ENCODE measurements at regions not wholly inside any gene's neighbourhood (a gene's known extent, or its start where the extent isn't known, plus 50 kb on each side); places are given as distances from the start of the nearest gene placed in this dataset.

- H3K36me3 ChIP-seq (ENCODE audit: insufficient read depth), result no peaks in the 10 kb centered on the region
- no peak overlapping the region for H3K27ac ChIP-seq
- no peak overlapping the region for H3K4me3 ChIP-seq (IDR thresholded peaks at IDR 0.05; ENCODE audit: insufficient read depth, low read depth, low read length)
- H2AFZ ChIP-seq (ENCODE audit: low read depth), result no peak overlapping the region
- no peaks in the 10 kb centered on the region for H4K20me1 ChIP-seq (ENCODE audit: insufficient read depth)
- TF ChIP-seq, protein P1, sequence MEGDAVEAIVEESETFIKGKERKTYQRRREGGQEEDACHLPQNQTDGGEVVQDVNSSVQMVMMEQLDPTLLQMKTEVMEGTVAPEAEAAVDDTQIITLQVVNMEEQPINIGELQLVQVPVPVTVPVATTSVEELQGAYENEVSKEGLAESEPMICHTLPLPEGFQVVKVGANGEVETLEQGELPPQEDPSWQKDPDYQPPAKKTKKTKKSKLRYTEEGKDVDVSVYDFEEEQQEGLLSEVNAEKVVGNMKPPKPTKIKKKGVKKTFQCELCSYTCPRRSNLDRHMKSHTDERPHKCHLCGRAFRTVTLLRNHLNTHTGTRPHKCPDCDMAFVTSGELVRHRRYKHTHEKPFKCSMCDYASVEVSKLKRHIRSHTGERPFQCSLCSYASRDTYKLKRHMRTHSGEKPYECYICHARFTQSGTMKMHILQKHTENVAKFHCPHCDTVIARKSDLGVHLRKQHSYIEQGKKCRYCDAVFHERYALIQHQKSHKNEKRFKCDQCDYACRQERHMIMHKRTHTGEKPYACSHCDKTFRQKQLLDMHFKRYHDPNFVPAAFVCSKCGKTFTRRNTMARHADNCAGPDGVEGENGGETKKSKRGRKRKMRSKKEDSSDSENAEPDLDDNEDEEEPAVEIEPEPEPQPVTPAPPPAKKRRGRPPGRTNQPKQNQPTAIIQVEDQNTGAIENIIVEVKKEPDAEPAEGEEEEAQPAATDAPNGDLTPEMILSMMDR (conservative IDR thresholded peaks at IDR 0.05; ENCODE audit: low read depth, low read length), result no peak
- H3K9ac ChIP-seq, result no peak overlapping the region
- H3K27me3 ChIP-seq (ENCODE audit: insufficient read depth, low read depth), result no peaks in the 10 kb centered on the region; the same call in 1 of the 2 replicates
- no peaks in the 10 kb centered on the region for H3K4me1 ChIP-seq (ENCODE audit: low read depth, poor library complexity, severe bottlenecking)
- no peaks in the 10 kb centered on the region for H3K79me2 ChIP-seq (ENCODE audit: insufficient read depth, low read depth)
- no peak overlapping the region for H3K4me2 ChIP-seq
Observed at GRCh38 chr5:109990723-109991359, 301.1 kb downstream of the MAN2A1 start.

DNA sequence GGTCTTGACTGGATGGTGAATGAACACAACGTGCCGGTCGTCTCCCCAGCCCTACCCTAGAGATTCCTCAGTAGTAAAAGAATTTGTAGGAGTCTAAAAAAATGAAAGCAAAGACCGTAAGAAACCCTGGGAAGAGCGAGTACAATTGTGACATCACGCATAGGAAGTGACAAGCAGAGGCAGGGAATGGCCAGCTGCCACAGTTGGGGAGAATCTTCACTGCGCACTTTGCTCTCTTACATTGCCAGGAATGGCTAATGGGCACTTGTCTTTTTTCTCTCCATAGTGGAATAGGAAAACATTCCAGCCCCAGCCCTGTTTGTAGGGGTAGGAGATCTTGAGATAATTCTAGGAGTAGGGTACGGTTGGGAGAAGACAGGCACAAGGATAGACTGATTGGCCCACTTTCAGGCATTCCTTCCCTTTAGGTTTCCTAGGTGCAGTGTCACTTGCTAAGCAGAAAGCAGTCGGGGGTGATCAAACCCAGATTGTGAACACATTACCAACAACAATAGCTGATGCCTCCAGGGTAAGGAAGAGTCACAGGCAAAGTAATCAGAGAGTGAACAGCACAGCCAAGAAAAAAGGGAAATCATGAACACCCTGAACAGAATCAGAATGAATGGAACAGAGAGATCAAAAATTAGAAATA lies 302.7 kb downstream of the MAN2A1 start:
- H3K79me2 ChIP-seq (ENCODE audit: insufficient read depth, low read depth), result no peaks in the 10 kb centered on the region
- no peak overlapping the region for H3K4me2 ChIP-seq
- H3K27me3 ChIP-seq (ENCODE audit: insufficient read depth, low read depth), result no peaks in the 10 kb centered on the region; the same call in 1 of the 2 replicates
- TF ChIP-seq, protein P1 (conservative IDR thresholded peaks at IDR 0.05; ENCODE audit: low read depth, low read length), result no peak
- H3K4me3 ChIP-seq (IDR thresholded peaks at IDR 0.05; ENCODE audit: insufficient read depth, low read depth, low read length), result no peak overlapping the region
- no peak overlapping the region for H3K27ac ChIP-seq
- H3K4me1 ChIP-seq (ENCODE audit: low read depth, poor library complexity, severe bottlenecking), result no peaks in the 10 kb centered on the region
- H3K36me3 ChIP-seq (ENCODE audit: insufficient read depth), result no peaks in the 10 kb centered on the region
- no peak overlapping the region for H2AFZ ChIP-seq (ENCODE audit: low read depth)
- H3K9ac ChIP-seq, result no peak overlapping the region
- no peaks in the 10 kb centered on the region for H4K20me1 ChIP-seq (ENCODE audit: insufficient read depth)

- no peak overlapping the region for H3K4me2 ChIP-seq
Observed at GRCh38 chr5:109994135-109994534, 304.4 kb downstream of the MAN2A1 start.

GRCh38 chr5:109996246-109996645 lies 306.5 kb downstream of the MAN2A1 start:
- Histone ChIP-seq H2AFZ (ENCODE audit: low read depth) (no peak overlapping the region), H3K36me3 (ENCODE audit: insufficient read depth) (no peaks in the 10 kb centered on the region), H3K4me3 (IDR thresholded peaks at IDR 0.05; ENCODE audit: insufficient read depth, low read depth, low read length) (no peak overlapping the region), H3K4me2 (no peak overlapping the region), H4K20me1 (ENCODE audit: insufficient read depth) (no peaks in the 10 kb centered on the region), H3K79me2 (ENCODE audit: insufficient read depth, low read depth) (no peaks in the 10 kb centered on the region), H3K27ac (no peak overlapping the region), H3K27me3 (ENCODE audit: insufficient read depth, low read depth) (no peaks in the 10 kb centered on the region; the same call in 1 of the 2 replicates), H3K9ac (no peak overlapping the region), H3K4me1 (ENCODE audit: low read depth, poor library complexity, severe bottlenecking) (peaks cover 21% of the 10 kb centered on the region)
- TF ChIP-seq, protein P1 (conservative IDR thresholded peaks at IDR 0.05; ENCODE audit: low read depth, low read length), result no peak

More at GRCh38 chr5:109994135-109994534, 304.4 kb downstream of the MAN2A1 start:
- Histone ChIP-seq H4K20me1 (ENCODE audit: insufficient read depth) (no peaks in the 10 kb centered on the region), H3K27ac (no peak overlapping the region), H3K4me1 (ENCODE audit: low read depth, poor library complexity, severe bottlenecking) (no peaks in the 10 kb centered on the region), H3K9ac (no peak overlapping the region), H3K36me3 (ENCODE audit: insufficient read depth) (no peaks in the 10 kb centered on the region), H3K4me3 (IDR thresholded peaks at IDR 0.05; ENCODE audit: insufficient read depth, low read depth, low read length) (no peak overlapping the region), H2AFZ (ENCODE audit: low read depth) (no peak overlapping the region), H3K79me2 (ENCODE audit: insufficient read depth, low read depth) (no peaks in the 10 kb centered on the region), H3K27me3 (ENCODE audit: insufficient read depth, low read depth) (no peaks in the 10 kb centered on the region; the same call in 1 of the 2 replicates)
- TF ChIP-seq, protein P1 (conservative IDR thresholded peaks at IDR 0.05; ENCODE audit: low read depth, low read length), result no peak

Measured in KMS-11 (cell line).